AG09319 (cell line): ENCODE measurements at regions not wholly inside any gene's neighbourhood (a gene's known extent, or its start where the extent isn't known, plus 50 kb on each side); places are given as distances from the start of the nearest gene placed in this dataset.
"Not testable (repeated sequence)": the region's sequence is repeated elsewhere in the genome, so short reads cannot be mapped to it uniquely, and the experiment has no call there.

Experiments used
- DNase-seq: peaks from one replicate; pipeline ENCODE4 v3.0.0-alpha.2; 2010; ENCODE audit warnings: low read depth; ENCODE audit errors: extremely low read depth
- CTCF ChIP-seq: IDR thresholded peaks from 2 replicates; pipeline ENCODE4 v1.5.1; 2011; ENCODE audit warnings: low read depth, mild to moderate bottlenecking, inconsistent platforms, low read length, moderate library complexity

GRCh38 chr1:228796945-228797344 lies 61.7 kb downstream of the RHOU start:
- DNase-seq = not testable (repeated sequence)

- DNase-seq = no peak
- no peak for TF ChIP-seq CTCF
Observed at GRCh38 chr1:228798035-228798434, 62.8 kb downstream of the RHOU start.

- no peak for TF ChIP-seq CTCF
- no peak for DNase-seq
Observed at GRCh38 chr1:228798548-228798947, 63.3 kb downstream of the RHOU start.

GRCh38 chr1:228799924-228800323 lies 64.6 kb downstream of the RHOU start:
- no peak for DNase-seq
- no peak for TF ChIP-seq CTCF

GRCh38 chr1:228801068-228801467 lies 65.8 kb downstream of the RHOU start:
- no peak for TF ChIP-seq CTCF
- no peak for DNase-seq

GRCh38 chr1:228802386-228803220 lies 67.3 kb downstream of the RHOU start:
- peak; percentile 23 for DNase-seq
- TF ChIP-seq CTCF = no peak

GRCh38 chr1:228803421-228803820 lies 68.1 kb downstream of the RHOU start:
- no peak for TF ChIP-seq CTCF
- DNase-seq = no peak

GRCh38 chr1:228804173-228804572 lies 68.9 kb downstream of the RHOU start:
- TF ChIP-seq CTCF = no peak
- DNase-seq = no peak
